GM19395 (cell line): ENCODE measurements at regions not wholly inside any gene's neighbourhood (a gene's known extent, or its start where the extent isn't known, plus 50 kb on each side); places are given as distances from the start of the nearest gene placed in this dataset.
"Not testable (repeated sequence)": the region's sequence is repeated elsewhere in the genome, so short reads cannot be mapped to it uniquely, and the experiment has no call there.

Source experiments
- ATAC-seq: cut with Tn5 transposase; IDR thresholded peaks from one replicate; pipeline ENCODE4 v1.9.1; 2021; ENCODE audit warnings: mild to moderate bottlenecking, moderate library complexity; ENCODE audit not compliant: unreplicated experiment

DNA sequence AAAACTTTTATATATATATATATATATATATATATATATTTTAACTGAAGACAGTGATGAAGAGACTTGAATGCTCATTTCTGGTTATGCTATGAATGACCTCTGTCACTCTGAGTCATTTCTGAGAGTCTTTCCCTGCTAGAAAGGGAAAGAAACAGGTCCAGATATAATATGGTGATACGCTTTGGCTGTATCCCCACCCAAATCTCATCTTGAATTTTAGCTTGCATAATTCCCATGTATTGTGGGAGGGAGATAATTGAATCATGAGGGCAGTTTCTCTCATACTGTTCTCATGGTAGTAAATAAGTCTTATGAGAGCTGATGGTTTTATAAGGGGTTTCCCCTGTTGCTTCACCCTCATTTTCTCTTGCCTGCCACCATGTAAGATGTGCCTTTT, 254.1 kb upstream of the IGFBP7 start:
- ATAC-seq, result no peak

DNA sequence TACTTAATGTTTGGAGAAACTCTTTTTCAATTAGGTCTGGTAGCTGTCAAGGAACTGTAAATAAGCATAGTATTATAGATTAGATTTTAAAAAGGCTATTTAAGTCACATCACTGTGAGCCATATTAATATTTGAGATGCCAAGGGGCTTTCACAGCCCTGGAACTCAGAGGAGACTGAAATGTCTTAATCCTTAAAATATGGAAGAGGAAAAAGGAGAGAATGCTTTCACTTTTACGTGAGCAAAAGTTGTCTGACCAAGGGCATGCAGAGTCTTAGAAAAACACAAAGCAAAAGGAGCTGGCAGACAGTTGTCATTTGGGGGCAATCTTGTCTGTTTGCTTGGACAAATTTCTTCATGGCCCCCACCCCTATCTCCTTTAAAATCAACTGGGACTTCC, 253.2 kb upstream of the IGFBP7 start:
- no peak for ATAC-seq

DNA sequence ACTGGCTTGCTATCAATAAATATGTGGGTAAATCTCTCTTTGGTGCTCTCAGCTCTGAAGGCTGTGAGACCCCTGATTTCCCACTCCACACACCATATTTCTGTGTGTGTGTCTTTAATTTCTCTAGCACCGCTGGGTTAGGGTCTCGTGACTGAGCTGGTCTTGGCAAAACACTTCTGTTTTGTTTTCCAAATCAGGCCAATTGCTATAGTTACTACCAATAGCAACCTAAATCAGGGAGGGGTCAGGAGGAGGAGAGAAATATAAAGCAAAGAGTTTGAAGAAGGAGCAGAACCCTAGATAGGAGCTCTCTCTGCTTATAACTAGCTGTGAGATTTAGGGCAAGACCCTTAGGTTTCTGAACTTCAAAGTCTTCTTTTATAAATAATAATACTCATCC, 250.5 kb upstream of the IGFBP7 start:
- ATAC-seq, result no peak

DNA sequence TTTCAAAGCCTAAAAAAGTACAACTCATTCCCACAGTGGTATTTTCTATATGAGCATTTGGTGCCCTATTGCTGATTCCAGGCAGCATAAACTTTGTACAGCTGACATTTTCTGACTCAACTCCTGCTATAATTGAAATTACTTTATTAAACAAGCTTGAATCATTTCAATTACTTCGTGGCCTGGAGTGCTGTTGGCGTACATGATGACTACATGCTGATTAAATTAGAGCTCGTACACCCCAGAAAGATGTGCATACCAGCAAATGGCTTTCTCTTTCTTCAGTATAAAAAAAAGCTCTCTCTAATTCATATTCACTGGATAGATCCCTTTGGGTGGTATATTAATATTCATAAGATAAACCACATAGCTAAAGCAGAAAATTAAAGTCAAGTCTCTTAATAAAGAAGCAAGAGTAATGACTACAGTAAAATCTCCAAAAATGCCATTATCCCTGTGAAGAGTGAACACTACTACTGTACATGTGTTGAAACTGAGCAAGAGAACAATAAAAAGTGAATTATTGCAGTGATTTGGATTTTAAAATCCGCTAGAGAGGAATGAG, 245.0 kb upstream of the IGFBP7 start:
- no peak for ATAC-seq

DNA sequence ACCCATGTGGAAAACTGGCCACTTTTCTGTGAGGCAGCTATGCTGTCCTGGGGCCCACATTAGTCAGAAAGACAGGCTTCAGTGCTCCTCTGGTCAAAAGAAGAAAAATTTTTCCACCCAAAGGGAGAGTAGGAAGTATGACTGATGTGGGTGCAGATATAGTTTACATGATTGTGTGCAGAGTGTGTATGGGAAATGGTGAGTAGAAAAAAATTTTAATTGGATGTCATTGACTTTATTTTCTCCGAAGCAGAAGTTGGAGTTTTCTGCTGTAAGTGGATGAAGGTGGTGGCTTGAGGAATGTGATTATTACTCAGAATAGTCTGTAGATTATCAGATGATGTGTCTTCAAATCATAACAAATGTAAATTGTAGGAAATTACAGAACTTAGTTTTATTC, 241.5 kb upstream of the IGFBP7 start:
- ATAC-seq, result no peak

DNA sequence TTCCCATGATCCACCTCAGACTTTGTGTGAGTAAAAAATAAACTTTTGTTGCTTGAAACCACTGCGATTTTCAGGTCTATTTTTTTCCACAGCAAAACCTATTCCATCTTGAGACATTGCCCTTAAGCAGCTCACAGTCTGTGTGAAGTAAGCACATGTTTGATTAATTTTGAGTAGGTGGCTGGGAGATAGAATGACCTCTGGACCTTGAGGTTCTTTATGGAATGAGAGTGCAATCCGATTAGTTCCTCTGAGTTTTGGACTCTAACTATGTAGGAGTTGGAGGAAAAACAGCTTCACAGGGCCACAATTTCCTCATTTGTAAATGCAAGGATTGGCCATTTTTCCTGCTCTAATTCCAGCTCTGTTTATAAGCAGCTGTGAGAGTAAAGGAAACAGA, 234.1 kb upstream of the IGFBP7 start:
- ATAC-seq, result no peak

DNA sequence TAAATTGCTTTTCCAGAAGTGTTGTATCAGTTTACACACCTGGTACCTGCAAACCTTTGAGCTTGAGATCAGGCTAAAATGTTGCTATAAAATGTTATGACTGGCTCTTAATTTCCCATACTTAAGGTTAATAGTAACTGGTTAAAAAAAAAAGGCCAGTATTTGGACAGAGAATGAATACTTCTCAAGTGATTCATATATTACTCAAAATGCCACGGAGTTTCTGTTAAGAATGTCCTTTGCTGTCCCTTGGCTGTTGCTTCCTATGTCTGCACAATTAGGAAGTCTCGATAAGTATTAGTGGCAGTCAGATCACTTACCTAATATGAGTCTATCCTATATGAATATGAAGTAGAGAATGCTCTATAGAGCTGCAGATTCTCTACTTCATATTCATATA, 232.2 kb upstream of the IGFBP7 start:
- no peak for ATAC-seq

DNA sequence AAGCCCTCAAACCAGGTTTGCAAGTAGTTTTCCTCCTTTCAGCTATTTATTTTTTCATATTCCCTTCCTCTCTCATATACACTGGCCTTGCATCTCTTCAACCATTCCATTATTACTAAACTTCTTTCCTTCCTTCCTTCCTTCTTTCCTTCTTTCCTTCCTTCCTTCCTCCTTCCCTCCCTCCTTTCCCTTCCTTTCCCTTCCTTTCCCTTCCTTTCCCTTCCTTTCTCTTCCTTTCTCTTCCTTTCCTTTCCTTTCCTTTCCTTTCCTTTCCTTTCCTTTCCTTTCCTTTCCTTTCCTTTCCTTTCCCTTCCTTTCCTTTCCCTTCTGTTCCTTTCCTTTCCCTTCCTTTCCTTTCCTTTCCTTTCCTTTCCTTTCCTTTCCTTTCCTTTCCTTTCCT, 228.7 kb upstream of the IGFBP7 start:
- ATAC-seq, result not testable (repeated sequence)

DNA sequence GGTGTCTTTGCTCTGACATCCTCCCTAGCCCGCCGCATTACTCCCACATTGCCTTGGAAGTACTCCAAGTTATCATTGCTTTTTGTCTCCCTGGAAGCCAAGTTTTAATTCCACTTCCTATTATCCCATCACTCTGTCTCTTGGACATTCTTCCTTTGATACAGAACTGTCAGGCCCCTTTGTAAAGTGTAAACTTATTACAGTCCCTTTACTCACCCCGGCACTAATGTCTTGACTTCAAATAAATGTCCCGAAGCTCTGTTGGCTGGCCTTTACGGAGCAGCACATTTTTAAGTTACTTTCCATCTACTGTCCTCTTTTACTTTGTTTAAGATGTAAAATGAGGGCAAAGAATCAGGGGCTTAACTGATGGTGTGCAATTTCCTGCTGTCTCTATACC, 223.5 kb upstream of the IGFBP7 start:
- no peak for ATAC-seq

DNA sequence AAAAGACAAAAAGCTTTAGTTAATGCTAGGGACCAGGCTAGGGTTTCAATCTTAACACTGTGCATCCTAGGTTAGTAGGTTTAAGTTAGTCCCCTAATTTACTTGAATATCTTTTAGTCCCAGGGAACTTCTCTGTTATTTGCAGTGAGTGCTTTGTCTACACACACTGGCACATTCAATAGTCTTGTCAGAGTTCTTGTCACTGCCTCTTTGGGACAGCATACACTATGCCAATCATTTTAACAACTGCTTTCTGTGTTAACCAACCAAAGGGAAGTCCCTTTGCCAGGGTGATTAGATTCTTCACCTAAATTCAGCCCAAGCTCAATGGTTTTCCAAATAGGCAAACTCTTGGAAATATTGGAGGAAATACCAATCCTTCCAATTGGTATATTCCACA, 221.8 kb upstream of the IGFBP7 start:
- ATAC-seq, result no peak

DNA sequence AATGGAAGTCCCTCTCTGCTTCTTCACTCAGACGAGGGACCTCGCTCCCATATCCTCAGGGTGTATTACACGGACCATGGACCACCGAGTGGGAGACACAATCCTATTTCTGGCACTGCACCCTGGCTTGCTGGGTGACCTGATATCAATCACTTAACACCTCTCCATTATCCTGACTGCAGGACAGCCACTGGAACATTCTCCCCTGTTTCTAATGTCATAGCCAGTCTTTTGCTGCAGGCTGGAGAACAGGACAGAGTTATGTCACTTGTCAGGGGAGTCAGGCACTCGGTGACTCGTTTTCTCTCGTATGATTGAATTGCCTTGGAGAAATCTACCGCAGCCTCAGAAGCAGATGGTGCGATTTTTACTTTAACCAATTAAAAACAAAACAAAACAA, 219.1 kb upstream of the IGFBP7 start:
- no peak for ATAC-seq

DNA sequence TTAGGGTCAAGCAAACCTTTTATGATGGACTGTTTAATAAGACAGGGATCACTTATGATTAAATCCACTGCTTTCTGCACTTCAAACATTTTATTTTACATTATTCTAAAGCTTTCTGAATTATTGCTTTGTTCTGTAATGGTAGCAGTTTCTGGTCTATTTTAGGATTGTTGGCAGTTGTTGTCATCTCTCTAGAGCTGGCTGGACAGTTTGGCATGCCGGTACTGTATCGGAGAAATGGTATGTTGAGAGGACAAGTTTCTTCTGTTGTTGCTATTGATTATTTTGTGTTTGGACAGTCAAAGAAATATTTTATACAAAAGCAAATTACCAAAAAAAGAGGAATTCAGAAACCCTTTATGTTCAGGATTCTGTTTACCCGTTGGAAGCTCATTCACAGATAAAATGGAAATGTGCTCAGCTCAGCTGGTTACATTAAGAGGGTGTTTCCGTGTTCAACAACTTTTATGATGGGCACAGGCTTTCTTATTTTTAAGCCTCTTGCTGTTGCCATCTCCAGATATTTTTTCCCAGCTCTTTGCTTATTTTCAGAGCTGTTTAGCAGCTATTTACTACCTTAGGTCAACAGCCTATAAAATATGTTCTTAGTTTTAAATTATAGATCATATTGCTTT, 214.6 kb upstream of the IGFBP7 start:
- no peak for ATAC-seq

DNA sequence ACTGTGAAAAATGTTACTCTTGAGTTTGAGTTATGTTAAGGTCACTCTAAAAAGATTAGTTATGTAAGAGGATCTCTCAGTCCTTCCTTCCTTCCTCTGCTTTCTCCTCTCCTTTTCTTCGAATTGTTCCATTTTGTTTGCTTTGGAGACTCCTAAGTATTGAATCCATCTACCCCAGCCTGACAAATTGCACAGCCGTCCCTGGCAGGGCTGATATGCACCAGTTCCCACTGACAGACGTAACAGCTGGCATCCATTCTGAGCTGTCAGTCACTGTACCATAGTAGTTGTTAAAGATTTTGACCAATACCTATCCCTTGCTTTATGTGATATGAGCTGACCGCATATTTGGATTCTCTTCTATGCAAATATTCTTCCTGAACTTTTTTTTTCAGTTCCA, 210.7 kb upstream of the IGFBP7 start:
- no peak for ATAC-seq

DNA sequence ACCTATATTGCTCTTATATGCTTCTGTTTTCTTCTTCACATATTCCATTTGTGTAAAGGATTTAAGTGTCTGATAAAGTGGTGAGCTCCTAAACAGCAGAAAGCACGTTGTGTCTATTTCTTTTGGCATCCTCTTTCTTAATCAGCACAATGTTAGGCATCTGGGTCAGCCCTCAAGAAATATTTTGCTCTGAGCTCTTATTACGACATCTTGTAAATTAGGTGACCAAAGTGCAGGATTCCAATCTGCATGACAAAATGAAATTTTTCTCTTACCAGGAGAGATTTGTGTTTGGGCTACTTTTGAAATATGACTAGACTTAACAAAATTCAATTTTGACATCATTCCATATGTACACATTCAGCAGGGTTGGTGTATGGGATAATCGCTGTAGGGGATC, 210.0 kb upstream of the IGFBP7 start:
- no peak for ATAC-seq

DNA sequence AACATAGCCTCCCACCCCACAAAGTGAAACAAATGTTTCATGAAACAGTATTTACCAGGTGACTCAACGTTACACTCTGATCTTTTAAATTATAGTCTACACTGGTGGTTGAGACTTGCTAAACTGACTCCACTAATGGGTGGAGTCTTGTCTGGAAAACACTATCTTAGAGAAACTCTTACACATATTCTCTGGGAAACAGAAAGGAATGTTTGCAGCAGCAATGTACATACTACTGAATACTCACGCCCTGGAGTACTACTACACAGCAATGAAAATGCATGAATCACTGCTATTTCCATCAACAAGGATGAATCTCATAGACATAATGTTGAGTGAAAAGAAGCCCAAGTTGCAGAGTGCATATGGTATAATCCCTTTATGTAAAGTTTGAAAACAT, 208.5 kb upstream of the IGFBP7 start:
- no peak for ATAC-seq

DNA sequence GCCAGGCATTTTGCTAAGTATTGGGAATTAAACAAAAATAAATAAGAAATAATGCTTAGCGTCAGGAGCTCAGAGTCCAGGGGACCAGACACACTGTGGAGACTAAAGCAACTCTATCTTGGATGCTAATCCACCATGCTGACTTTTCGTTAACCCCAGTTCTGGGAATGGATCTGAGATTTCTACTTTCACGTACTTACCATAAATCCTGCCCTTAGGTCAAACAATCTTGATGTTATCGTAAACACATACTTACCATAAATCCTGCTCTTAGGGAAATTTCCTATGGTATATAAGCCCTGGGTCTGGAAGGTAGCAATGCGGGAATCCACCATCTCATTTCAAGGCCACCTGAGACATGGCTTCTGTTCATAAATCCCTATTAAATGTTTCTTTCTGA, 204.5 kb upstream of the IGFBP7 start:
- no peak for ATAC-seq

DNA sequence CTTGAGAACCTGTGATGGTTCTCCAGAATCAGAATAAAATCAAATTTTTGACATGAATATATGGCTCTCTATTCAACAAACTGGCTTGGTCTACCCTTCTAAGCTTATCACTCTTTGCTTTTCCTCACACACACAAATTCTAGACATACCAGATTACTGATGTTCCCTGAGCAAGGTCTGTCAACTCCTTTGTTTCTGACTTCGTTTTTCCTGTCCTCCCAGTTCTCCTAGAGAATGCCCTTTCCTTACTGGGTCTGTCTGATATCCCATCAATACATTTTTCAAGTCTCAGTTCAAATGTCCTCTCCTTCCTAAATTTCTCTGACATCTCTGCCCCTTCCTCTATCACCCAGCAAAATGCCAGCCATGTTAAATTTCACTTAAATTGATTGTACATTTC, 202.1 kb upstream of the IGFBP7 start:
- ATAC-seq, result no peak

DNA sequence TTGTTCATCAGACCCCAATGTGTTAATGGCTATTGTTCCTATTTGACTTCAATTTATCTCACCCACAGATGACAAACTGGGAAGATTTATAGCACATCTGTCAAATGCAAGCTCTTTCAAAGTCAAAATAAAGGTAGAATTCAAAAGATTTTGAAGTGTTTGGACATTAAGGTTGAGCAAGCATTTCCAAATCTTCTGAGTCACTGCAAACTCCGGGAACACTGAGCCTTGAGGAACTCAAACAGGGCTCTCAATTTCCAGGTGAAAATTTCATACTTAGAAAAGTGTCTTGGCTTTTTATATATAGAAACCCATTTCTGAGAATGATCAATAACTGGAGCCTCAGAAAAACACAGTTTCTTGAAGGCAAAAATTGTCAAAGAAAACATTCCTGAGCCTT, 199.5 kb upstream of the IGFBP7 start:
- no peak for ATAC-seq

DNA sequence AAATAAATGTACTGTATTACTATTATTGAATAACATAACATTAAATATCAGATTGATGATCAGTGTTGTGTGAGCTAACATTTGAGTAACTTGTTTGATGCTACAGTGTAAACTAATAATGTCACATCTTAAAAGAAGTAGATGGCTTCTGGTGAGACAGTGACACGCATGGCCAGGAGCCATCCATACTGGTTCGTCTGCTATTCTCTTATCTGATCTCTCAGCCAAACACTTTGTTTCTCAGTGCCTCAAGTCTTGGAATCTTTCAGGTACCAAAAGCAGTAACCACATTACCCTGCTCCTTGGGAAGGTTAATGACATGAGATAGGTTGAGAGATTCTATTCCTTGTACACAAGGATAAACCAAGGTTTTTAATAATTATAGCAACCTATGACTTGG, 198.1 kb upstream of the IGFBP7 start:
- ATAC-seq, result no peak

DNA sequence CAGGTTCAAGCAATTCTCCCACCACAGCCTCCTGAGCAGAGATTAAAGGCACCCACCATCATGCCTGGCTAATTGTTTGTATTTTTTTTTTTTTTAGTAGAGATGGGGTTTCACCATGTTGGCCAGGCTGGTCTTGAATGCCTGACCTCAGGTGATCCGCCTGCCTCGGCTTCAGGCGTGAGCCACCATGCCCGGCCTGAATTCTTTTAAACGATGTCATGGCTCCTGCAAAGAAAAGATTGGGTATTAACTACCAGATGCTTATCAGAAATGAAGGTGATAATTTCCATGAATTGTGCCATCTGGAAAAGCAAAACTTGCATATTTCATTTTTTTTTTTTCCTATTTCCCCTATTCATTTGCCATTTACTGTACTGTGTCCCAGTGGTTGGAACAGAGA, 195.7 kb upstream of the IGFBP7 start:
- ATAC-seq, result no peak

DNA sequence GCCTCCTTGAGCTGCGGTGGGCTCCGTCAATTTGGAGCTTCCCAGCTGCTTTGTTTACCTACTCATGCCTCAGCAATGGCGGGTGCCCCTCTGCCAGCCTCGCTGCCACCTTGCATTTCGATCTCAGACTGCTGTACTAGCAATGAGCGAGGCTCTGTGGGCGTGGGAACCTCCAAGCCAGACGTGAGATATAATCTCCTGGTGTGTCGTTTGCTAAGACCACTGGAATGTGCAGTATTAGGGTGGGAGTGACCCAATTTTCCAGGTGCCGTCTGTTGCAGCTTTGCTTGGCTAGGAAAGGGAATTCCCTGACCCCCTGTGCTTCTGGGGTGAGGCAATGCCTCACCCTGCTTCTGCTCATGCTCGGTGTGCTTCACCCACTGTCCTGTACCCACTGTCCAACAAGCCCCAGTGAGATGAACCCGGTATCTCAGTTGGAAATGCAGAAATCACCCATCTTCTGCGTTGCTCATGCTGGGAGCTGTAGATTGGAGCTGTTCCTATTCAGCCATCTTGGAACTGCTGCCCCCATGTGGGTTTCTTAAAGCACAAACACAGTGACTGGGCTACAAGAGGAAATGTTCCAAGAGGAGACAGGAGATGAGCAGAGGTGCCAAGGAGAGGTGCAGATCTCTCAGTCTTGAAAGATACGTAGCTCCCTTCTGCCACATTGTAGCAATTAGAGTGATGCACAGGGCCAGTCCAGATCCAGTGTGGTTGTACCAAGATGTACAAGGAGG, 193.0 kb upstream of the IGFBP7 start:
- ATAC-seq, result no peak

DNA sequence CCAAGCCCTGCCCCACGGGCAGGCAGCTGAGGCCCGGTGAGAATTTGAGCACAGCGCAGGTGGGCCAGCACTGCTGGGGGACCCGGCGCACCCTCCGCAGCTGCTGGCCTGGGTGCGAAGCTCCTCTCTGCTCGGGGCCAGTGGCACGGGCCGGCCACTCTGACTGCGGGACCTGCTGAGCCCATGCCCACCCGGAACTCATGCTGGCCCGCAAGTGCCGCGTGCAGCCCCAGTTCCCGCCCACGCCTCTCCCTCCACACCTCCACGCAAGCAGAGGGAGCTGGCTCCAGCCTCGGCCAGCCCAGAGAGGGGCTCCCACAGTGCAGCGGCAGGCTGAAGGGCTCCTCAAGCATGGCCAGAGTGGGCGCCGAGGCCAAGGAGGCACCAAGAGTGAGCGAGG, 190.1 kb upstream of the IGFBP7 start:
- ATAC-seq, result not testable (repeated sequence)

DNA sequence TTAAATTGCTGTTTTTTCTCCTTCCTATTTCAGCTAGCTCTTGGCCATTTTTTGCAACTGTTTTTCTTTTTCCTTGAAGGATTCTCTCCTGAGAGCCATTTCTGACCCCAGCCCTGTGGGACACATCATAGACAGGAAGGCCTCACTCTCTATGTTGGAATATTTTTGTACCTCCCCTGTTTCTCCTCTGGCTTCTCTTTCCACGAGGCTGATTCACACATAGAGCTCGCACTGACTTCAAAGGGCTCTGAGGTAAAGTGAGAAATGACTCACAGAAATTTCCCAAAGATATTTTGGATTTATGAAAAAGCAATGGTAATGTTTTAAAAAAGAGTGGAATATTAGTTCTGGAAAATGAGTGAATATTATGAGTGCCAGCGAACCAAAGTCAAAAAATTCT, 181.7 kb upstream of the IGFBP7 start:
- no peak for ATAC-seq
